ENCODE measurements at regions not wholly inside any gene's neighbourhood (a gene's known extent, or its start where the extent isn't known, plus 50 kb on each side); places are given as distances from the start of the nearest gene placed in this dataset.

DNA sequence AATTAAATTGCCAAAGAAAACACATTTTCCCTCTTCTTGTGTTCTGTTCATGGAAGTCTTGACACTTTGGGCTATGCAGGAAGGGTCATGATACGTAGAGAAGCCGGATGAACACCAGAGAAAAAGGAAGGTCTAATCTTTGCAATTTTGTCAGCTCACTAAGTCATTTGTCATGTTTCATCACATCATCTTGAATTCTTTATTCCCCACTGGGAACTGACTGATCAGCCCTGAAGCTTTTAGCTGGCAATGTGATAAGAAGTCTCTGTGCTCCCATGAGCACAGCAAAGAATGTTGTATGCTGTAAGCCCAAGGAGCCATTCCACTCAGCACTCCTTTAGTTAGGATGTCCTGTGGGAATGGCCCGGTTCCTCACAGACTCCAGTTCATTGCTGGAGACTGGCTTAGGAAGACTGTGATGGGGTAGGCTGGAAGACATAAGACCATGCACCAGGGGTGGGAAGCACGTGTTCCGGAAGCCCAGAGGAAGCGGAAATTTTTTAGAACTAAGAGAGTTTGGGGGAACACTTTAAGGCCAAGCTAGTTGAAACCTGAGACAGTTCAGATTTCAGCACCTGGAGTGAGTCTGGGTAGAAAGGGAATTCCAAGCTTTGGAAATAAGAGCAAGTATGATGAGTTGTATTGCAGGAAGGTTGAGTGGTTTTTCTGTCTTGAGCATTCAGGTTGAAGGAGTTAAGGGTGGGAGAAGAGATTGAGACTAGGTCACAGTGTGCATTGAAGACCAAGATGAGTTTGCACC lies 306.7 kb upstream of the MTNR1B start:
- TF ChIP-seq, protein P1, sequence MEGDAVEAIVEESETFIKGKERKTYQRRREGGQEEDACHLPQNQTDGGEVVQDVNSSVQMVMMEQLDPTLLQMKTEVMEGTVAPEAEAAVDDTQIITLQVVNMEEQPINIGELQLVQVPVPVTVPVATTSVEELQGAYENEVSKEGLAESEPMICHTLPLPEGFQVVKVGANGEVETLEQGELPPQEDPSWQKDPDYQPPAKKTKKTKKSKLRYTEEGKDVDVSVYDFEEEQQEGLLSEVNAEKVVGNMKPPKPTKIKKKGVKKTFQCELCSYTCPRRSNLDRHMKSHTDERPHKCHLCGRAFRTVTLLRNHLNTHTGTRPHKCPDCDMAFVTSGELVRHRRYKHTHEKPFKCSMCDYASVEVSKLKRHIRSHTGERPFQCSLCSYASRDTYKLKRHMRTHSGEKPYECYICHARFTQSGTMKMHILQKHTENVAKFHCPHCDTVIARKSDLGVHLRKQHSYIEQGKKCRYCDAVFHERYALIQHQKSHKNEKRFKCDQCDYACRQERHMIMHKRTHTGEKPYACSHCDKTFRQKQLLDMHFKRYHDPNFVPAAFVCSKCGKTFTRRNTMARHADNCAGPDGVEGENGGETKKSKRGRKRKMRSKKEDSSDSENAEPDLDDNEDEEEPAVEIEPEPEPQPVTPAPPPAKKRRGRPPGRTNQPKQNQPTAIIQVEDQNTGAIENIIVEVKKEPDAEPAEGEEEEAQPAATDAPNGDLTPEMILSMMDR (conservative IDR thresholded peaks at IDR 0.05; ENCODE audit: low read depth, low read length) = no peak
- TF ChIP-seq EZH2 (IDR thresholded peaks at IDR 0.05; ENCODE audit: low read length, unreplicated experiment) (no peak), EZH2phosphoT487 (IDR thresholded peaks at IDR 0.05; ENCODE audit: borderline replicate concordance, low read length) (no peak)
